Tibial nerve (tissue), 4 donors: ENCODE measurements at regions not wholly inside any gene's neighbourhood (a gene's known extent, or its start where the extent isn't known, plus 50 kb on each side); places are given as distances from the start of the nearest gene placed in this dataset.
"Not testable (repeated sequence)": the region's sequence is repeated elsewhere in the genome, so short reads cannot be mapped to it uniquely, and the experiment has no call there.

Experiments used
- DNase-seq, 2 donors: peaks; one replicate each; pipeline ENCODE4 v3.0.0-alpha.2; 2019; ENCODE audit warnings: low spot score in 2 of 2
- H3K27ac ChIP-seq, 4 donors: fragments of 200-600 bp; sonication (generic) in 3 of 4; one replicate each; pipeline ENCODE4 v1.5.1; 2017 to 2019; ENCODE audit warnings: mild to moderate bottlenecking in 1 of 4
- H3K27me3 ChIP-seq, 2 donors: fragments of 200-600 bp; sonication (generic) in 1 of 2; one replicate each; pipeline versions ENCODE4 v1.5.1 to v1.6.0; 2017 to 2019
- H3K36me3 ChIP-seq, 3 donors: fragments of 200-600 bp; sonication (generic); one replicate each; pipeline ENCODE4 v1.5.1; 2018 to 2019
- H3K4me1 ChIP-seq, 4 donors: fragments of 200-600 bp; sonication (generic) in 3 of 4; one replicate each; pipeline ENCODE4 v1.5.1; 2017 to 2019
- H3K4me3 ChIP-seq, 4 donors: fragments of 200-600 bp; sonication (generic) in 3 of 4; one replicate each; pipeline ENCODE4 v1.5.1; 2017 to 2019; ENCODE audit warnings: mild to moderate bottlenecking in 1 of 4, moderate library complexity in 1 of 4
- H3K9me3 ChIP-seq, 4 donors: fragments of 200-600 bp; sonication (generic) in 3 of 4; one replicate each; pipeline ENCODE4 v1.5.1; 2017 to 2019
- CTCF ChIP-seq, 5 experiments: fragments of 200-600 bp in 3 of 5; fragments of 450-650 bp in 2 of 5; sonication (generic) in 3 of 5; IDR thresholded peaks; one replicate each; pipeline ENCODE4 v1.5.1; 2016 to 2019; ENCODE audit warnings: antibody characterized with exemption in 5 of 5, mild to moderate bottlenecking in 3 of 5, moderate library complexity in 2 of 5
- EP300 ChIP-seq, 2 donors: sonication (generic); formaldehyde crosslinking; IDR thresholded peaks; one replicate each; pipeline ENCODE4 v1.6.1; 2017; ENCODE audit warnings: antibody characterized with exemption in 2 of 2, mild to moderate bottlenecking in 1 of 2
- POLR2A ChIP-seq, 2 donors: fragments of 450-650 bp; IDR thresholded peaks; one replicate each; pipeline ENCODE4 v1.6.1; 2017; ENCODE audit warnings: antibody characterized with exemption in 2 of 2, mild to moderate bottlenecking in 2 of 2, moderate library complexity in 2 of 2
- WGBS, 2 donors: methylation state at CpG; one replicate each; pipeline ENCODE4 v1.1.5; 2018; 5-methylcytosine and 5-hydroxymethylcytosine counted together

- WGBS, 2 donors, result 85% methylated on average over 7 of the region's 7 CpGs; no CpG with 5 or more reads in 1 of the 2 donors
- TF ChIP-seq POLR2A (IDR thresholded peaks at IDR 0.05) (no peak), CTCF (IDR thresholded peaks at IDR 0.05) (no peak), EP300 (IDR thresholded peaks at IDR 0.05) (no peak)
- no peak for DNase-seq
- Histone ChIP-seq H3K27me3 (no peaks in the 10 kb centered on the region), H3K4me3 (no peak overlapping the region), H3K4me1 (no peaks in the 10 kb centered on the region), H3K27ac (no peak overlapping the region), H3K36me3 (no peaks in the 10 kb centered on the region), H3K9me3 (no peaks in the 10 kb centered on the region)
Observed at GRCh38 chr2:209305746-209306196, 118.1 kb upstream of the MAP2 start.

- no peak overlapping the region for H3K27ac ChIP-seq
- H3K4me1 ChIP-seq, result no peaks in the 10 kb centered on the region
- no peaks in the 10 kb centered on the region for H3K27me3 ChIP-seq
- TF ChIP-seq EP300 (IDR thresholded peaks at IDR 0.05) (no peak), CTCF (IDR thresholded peaks at IDR 0.05) (no peak), POLR2A (IDR thresholded peaks at IDR 0.05) (no peak)
- no peak for DNase-seq
- H3K36me3 ChIP-seq, result no peaks in the 10 kb centered on the region
- WGBS, 2 donors, result 73 to 87% methylated on average over 6 to 9 of the region's 10 CpGs
- no peaks in the 10 kb centered on the region for H3K9me3 ChIP-seq
- no peak overlapping the region for H3K4me3 ChIP-seq
Observed at GRCh38 chr2:209307161-209308001, 116.5 kb upstream of the MAP2 start.

- Histone ChIP-seq H3K4me1 (no peaks in the 10 kb centered on the region), H3K36me3 (no peaks in the 10 kb centered on the region), H3K9me3 (no peaks in the 10 kb centered on the region), H3K27ac (no peak overlapping the region), H3K4me3 (no peak overlapping the region), H3K27me3 (no peaks in the 10 kb centered on the region)
- no peak for DNase-seq
- no peak for TF ChIP-seq CTCF (IDR thresholded peaks at IDR 0.05)
- no peak for TF ChIP-seq POLR2A (IDR thresholded peaks at IDR 0.05)
- no peak for TF ChIP-seq EP300 (IDR thresholded peaks at IDR 0.05)
Observed at GRCh38 chr2:209308415-209308814, 115.4 kb upstream of the MAP2 start.

GRCh38 chr2:209311948-209312347, 111.9 kb upstream of the MAP2 start:
- H3K36me3 ChIP-seq, result no peaks in the 10 kb centered on the region
- WGBS, 2 donors, result 78 to 81% methylated on average over 2 of the region's 2 CpGs

GRCh38 chr2:209312450-209312849, 111.4 kb upstream of the MAP2 start:
- H3K36me3 ChIP-seq, H3K4me1 ChIP-seq, H3K9me3 ChIP-seq, DNase-seq, H3K4me3 ChIP-seq, H3K27me3 ChIP-seq, H3K27ac ChIP-seq: not testable (repeated sequence)
- WGBS, 2 donors, result 72 to 96% methylated on average over 1 of the region's 1 CpG

More at GRCh38 chr2:209311948-209312347, 111.9 kb upstream of the MAP2 start:
- no peak overlapping the region for H3K4me3 ChIP-seq
- H3K27ac ChIP-seq, result no peak overlapping the region
- no peaks in the 10 kb centered on the region for H3K27me3 ChIP-seq
- H3K9me3 ChIP-seq, result no peaks in the 10 kb centered on the region
- TF ChIP-seq POLR2A (IDR thresholded peaks at IDR 0.05) (no peak), CTCF (IDR thresholded peaks at IDR 0.05) (no peak), EP300 (IDR thresholded peaks at IDR 0.05) (no peak)
- H3K4me1 ChIP-seq, result no peaks in the 10 kb centered on the region
- no peak for DNase-seq
